HG03280 (cell line): ENCODE measurements at regions not wholly inside any gene's neighbourhood (a gene's known extent, or its start where the extent isn't known, plus 50 kb on each side); places are given as distances from the start of the nearest gene placed in this dataset.
A peak's percentile ranks its signal among the peaks of the same experiment; 100 is the strongest.

Source experiments
- ATAC-seq: cut with Tn5 transposase; IDR thresholded peaks from one replicate; pipeline ENCODE4 v1.9.1; 2021; ENCODE audit warnings: mild to moderate bottlenecking, moderate library complexity; ENCODE audit not compliant: unreplicated experiment

- no peak for ATAC-seq
These were observed 401.6 kb downstream of the GPD2 start for GRCh38 chr2:156837635-156838370.

DNA sequence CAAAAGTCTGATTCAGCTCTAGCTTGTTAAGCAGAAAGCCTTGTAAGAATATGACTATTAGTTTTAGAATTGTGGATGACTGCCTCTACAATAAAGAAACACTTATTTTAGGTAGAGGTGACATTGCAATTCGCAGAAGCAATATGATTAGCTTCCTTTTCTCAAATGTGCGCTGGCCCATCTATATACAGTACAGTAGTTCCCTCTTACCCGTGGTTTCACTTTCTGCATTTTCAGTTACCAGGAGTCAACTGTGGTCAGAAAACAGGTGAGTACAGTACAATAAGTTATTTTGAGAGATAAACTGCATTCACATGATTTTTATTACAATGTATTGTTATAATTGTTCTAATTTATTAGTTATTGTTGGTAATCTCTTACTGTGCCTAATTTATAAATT is 405.1 kb downstream of the GPD2 start:
- peak; percentile 54 for ATAC-seq

- ATAC-seq, result no peak
These were observed 409.8 kb downstream of the GPD2 start for GRCh38 chr2:156845806-156846558.

- no peak for ATAC-seq
These were observed 405.3 kb upstream of the GALNT5 start for GRCh38 chr2:156852210-156852609.

GRCh38 chr2:156852681-156853080 is 404.8 kb upstream of the GALNT5 start:
- no peak for ATAC-seq

GRCh38 chr2:156864325-156864724 is 393.2 kb upstream of the GALNT5 start:
- no peak for ATAC-seq

- no peak for ATAC-seq
These were observed 392.8 kb upstream of the GALNT5 start for GRCh38 chr2:156864753-156865152.

GRCh38 chr2:156867201-156867600 is 390.3 kb upstream of the GALNT5 start:
- ATAC-seq, result no peak

DNA sequence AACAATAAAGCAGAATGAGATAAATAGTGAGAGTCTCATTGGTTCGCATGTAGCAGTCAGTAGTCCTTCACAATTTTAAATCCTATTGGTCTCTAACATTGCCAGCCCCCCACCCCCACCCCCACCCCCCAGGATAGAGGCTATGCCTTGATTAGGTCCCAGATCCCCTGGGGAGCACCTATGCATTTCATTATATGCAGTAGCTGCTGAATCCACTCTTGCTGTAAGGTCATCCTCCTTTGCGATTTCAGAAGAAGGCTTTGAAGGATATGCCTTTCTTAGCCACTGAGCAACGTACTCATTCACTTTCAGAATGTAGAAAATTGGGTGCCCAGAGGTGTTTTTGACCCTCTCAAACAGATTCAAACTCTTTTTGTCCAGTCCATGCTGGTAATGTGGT is 382.8 kb upstream of the GALNT5 start:
- no peak for ATAC-seq

GRCh38 chr2:156883804-156884203 is 373.7 kb upstream of the GALNT5 start:
- ATAC-seq, result no peak

DNA sequence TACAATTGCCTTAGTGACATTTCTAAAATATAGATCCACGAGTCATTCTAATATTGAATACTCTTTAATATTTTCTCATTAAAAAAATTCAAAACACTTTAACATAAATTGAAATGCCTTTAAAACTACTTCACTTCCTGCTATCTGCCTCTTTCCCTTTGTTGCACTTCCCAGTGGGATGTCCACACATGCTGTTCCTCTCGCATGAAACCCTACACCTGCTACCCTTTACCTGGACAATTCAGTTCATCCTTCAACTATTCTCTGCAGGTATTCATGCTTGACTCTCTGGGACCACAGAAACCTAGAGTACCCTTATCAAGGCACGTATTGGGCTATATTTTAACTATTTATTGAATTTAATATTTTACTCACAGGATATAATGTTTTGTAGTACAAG is 373.3 kb upstream of the GALNT5 start:
- no peak for ATAC-seq

DNA sequence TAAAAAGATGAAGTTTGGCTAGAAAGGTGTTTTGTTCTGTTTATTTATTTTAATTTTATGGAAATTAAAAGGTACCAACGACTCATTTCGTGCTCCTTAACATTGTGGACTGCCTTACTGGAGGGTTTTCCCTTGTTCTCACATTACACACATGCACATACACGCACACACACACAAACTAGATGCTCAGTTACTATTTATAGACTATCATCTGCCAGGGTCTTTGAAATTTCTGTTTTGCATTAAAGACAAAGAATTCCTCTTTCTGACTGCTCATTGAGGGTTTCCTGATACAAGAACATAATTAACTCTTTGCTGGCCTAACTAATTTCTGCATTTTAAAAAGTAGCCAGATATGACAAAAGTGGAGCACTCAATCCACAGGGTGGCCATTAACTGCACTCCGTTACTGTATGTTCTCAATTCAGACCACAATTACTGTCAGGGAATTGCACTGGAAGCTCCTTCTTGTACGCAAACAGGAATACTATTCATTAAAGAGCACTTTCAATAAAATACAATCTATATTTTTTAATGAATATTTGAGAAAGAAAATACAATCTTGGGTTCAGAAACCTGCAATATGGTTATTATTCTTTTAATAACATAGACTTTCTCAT is 366.9 kb upstream of the GALNT5 start:
- ATAC-seq, result no peak

DNA sequence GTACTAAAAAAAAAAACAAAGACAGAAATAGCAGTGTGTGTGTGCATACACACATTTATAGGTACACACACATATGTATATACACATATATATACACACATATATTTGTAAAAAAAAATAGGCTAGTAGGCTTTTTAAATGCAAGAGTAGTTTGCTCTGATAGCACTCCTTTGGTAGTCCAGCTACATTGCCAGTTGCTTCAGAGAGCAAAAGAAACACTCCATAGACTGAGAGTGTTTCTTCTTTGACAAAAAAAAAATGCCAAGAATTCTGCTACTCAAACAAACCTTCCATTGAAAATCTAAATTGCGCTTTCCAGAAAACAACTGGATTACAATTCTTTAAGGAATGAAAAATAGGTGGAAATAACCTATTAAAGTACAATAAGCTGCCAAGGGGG is 365.9 kb upstream of the GALNT5 start:
- no peak for ATAC-seq

- peak; percentile 42 for ATAC-seq
These were observed 364.8 kb upstream of the GALNT5 start for GRCh38 chr2:156892467-156893281.

GRCh38 chr2:156896294-156896693 is 361.2 kb upstream of the GALNT5 start:
- ATAC-seq, result peak; percentile 92

DNA sequence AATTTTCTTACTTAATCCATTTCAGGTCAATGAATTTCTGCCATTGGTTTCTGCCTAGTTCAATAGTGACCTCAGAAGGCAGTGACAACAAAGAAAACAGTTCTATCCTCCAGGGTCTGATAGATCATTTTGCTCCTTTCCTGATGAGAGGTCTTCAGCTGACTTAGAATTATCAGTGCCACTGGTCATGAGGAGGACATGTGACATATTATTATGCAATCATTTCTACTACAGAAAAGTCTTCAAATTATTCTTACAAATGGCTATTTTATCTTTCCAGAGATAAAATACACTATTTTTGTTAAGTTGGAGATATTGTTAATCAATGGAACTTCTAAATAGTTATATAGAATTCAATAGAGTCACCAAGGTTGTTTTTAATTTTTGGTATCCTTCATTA is 360.0 kb upstream of the GALNT5 start:
- no peak for ATAC-seq

DNA sequence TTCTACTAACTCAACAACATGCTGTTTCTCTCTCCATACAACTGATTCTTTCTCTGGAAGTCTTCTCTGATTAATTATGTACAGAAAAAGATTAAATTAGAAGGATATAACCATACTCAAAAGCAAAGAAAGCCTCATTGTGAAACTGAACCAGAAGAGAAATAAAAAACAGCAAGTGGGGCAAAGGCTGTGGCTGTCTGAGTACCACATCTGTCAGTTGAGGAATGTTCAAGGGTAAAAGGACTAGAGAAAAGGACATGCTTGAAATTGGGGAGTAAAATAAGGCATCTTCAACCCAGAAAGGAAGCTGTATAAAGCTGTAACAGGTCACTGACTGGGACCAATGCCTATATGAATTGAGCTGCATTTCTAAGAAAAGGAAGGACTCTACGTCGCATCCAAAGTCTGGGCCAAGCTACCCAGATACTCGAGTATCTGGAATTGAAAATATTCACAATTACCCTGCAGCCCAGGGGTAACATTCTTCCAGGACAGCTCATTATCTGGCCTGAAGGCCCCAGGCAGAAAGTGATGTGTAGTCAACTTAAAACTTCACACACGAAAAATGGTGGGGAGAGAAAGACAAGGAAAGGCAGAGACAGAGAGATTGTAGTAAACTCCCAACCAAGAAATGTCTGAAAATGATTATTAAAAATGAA is 356.0 kb upstream of the GALNT5 start:
- ATAC-seq, result no peak

DNA sequence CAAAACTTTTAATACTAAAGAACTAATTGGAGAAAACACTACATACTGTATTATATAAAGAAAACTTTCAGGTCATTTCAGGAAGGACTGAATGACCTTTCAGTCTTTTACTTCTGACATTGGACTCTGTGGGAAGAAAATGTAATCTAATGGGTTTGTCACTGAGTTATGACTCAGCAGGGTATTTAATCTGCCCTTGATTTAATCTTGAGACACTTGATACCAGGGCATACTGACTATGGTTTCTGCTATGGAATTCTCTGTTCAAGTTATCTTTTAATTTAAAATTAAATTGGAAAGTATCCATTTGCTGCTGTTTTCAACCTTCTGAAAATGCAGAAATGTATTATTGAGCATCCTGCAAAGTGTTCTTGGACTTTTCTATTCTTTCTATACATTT is 354.2 kb upstream of the GALNT5 start:
- ATAC-seq, result no peak

DNA sequence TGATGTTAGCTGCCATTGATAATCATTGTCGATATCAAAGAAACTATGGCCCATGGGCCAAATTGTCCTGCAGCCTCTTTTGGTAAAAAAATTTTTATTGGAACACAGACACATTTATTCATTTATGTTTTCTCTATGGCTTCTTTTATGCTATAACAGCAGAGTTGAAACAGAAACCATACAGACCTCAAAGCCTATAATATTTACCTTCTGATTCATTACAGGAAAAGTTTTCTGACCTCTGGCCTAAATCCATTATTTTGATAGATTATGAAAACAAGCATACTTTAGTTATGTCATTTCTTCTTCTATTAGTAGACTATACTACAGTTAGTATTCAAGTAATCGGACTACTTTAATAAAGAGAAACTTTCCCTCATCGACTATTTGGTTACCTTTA is 349.7 kb upstream of the GALNT5 start:
- ATAC-seq, result peak; percentile 56

GRCh38 chr2:156908825-156909224 is 348.7 kb upstream of the GALNT5 start:
- peak; percentile 67 for ATAC-seq

DNA sequence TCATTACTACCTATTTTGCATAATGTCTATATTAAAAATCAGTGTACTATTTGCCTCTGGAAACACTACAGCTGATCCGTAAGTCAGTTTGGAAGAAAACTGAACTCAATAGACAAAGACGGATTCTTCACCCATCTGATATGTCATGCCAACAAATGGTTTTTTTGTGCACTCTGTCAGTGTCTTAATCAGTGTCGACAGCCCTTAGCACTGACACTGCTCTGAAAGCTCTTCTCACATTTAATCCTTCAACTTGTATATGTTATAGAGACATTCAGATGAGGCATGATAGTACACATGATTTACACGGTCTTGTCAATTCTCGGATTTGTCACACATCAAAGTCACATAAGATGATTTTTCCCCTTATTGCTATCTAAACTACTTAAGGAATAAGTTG is 347.5 kb upstream of the GALNT5 start:
- ATAC-seq, result no peak
